Fibroblast of skin of right quadriceps (primary cell): ENCODE measurements at regions not wholly inside any gene's neighbourhood (a gene's known extent, or its start where the extent isn't known, plus 50 kb on each side); places are given as distances from the start of the nearest gene placed in this dataset.

Source experiments
- DNase-seq: peaks from one replicate; pipeline ENCODE4 v3.0.0-alpha.2; 2013

- no peak for DNase-seq
These were observed 291.4 kb downstream of the YTHDC2 start for GRCh38 chr5:113804943-113805342.

GRCh38 chr5:113806250-113806649, 292.8 kb downstream of the YTHDC2 start:
- DNase-seq: peak; percentile 74

DNA sequence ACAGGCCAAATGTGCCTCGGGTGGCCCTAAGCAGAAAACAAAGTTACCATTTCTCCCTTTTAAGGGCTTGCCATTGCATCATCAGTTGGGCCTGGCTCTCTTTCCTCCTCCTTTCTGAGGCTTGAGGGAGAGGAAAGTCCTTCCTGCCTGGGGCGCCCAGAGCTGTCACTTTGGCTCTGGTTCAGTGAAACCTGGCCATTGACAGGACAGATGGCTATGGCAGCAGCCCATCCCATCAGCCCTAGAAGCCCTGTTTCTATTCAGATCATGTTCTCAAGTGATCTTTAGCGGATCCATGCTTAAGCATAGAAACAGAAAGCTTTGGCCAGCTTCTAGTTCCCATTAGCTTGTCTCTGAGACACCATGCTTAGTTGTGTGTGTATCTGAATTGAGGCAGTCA, 293.4 kb downstream of the YTHDC2 start:
- peak; percentile 50 for DNase-seq

DNA sequence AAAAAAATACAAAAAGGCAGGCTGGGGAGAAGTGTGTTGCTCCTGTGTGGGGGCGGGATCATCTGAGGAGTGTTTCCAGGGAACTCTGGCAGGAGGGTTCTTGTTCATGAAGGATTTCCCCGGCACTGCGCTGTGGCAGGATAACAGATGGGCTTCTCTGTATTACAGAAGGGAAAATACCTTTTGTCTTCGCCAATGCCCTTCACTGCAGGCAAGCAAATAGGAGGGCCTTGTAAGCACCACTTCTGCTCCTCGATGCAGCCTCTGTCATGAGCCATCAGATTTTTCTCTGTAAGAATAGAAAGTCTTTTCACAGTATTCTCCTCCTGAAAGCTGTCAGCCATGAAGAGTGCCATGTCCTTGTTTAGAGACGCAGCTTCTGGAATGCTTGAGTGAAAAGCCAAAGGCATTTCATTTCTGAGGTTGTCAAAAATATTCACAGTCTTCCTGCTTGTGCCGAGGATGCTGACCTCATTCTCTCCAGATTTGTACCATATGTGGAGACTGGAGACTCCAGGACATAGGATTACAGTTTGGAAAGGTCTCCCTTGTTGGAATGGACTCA, 294.0 kb downstream of the YTHDC2 start:
- DNase-seq: peak; percentile 84

DNA sequence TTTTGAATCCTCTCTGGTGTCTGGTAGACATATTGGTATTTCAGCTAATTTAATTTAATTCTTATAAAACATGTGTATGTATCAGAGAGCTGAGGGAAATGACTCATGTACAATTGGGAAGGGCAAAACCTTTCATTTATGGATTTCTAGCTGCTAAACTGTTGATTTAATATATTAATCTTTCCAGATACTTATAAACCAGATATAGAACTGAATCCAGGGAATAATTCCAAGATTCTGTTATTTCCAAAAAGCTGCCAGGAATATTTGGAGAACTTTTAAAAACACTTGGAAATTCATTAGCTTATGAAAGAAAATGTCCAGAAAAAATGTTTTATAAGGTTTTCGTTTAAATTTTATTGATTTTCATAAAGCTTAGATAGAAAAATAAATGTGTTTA, 295.5 kb downstream of the YTHDC2 start:
- DNase-seq: no peak

DNA sequence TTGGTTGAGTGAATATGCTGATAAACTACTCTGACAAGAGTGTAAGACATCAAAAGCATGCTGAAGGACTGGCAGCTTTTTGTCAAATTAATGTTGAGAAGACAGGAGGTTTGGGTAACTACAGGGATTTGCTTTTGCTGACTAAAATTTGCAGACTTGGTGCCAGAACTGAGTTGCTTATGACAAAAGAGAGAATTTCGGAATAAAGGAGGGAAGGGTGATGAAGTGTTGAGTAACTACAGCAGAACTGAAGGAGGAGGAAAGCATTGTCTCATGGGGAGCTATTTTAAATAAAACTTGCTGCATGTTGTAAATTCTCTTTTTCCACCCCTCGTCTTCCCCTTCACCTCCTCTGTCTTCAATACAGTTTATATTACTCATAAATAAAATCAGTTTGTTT, 296.1 kb downstream of the YTHDC2 start:
- no peak for DNase-seq

GRCh38 chr5:113813466-113813865, 300.0 kb downstream of the YTHDC2 start:
- no peak for DNase-seq

- no peak for DNase-seq
These were observed 304.2 kb downstream of the YTHDC2 start for GRCh38 chr5:113817683-113818082.

DNA sequence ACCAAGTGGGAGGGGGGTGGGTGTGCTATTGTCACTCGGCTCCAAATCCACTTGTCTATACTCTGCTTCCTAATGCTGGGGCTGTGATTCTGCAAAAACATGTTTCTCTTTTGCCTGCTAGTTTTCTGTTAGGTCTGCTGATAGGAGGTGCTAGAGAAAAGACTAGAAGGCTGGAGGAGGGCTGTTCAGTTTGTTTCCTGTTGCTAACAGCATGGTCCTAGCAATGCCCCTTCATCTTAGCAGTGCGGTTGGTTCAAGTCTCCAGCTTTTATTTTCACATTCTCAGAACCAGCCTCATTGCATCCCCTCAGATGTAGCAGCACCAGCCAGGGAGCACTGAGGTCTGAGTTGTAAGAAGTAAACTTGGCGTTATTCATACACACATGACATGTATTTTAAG, 310.2 kb downstream of the YTHDC2 start:
- DNase-seq: no peak

DNA sequence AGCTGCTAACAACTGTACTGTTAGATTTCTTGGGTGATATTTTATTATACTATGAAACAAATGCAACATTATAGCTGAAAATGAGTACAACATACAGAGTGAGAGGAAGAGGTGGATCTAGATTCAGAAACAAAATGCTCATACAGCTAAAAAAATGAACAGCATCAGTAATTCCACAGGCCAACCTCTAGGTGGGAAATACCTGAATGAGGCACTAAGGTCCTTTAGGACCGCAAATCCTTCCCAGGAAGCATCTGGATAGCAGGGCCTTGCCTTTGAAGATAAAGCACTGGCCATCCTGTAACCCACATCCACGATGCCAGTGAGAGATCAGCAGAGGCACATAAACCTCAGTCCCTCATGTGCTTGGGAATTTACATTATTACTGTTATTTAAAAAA, 310.8 kb downstream of the YTHDC2 start:
- no peak for DNase-seq

- no peak for DNase-seq
These were observed 311.7 kb downstream of the YTHDC2 start for GRCh38 chr5:113825176-113825575.

GRCh38 chr5:113846941-113847340, 333.4 kb downstream of the YTHDC2 start:
- no peak for DNase-seq

- DNase-seq: no peak
These were observed 350.9 kb downstream of the YTHDC2 start for GRCh38 chr5:113864437-113864836.

DNA sequence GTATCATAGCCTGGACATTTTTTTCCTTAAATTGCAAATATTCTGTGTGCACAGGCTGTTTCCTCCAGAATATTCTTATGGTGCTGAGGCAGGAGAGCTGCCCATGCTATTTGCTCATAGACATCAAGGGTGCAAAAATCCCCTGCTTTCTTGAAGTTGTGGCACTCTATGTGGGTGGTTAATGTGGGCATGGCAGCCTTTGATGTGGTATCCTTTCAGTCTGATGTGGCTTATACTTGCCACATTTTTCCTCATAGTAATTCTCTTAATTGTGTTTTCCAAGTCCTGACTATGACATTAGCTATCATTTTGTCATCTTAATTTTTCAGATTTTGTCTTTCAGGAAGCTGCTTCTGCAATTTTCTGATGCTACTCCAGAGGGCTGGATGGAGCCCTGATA, 353.3 kb downstream of the YTHDC2 start:
- no peak for DNase-seq

GRCh38 chr5:113869611-113870010, 356.1 kb downstream of the YTHDC2 start:
- DNase-seq: no peak

GRCh38 chr5:113871972-113872371, 358.5 kb downstream of the YTHDC2 start:
- no peak for DNase-seq

GRCh38 chr5:113875096-113875495, 361.6 kb downstream of the YTHDC2 start:
- no peak for DNase-seq

- DNase-seq: no peak
These were observed 378.0 kb downstream of the YTHDC2 start for GRCh38 chr5:113891491-113891890.

DNA sequence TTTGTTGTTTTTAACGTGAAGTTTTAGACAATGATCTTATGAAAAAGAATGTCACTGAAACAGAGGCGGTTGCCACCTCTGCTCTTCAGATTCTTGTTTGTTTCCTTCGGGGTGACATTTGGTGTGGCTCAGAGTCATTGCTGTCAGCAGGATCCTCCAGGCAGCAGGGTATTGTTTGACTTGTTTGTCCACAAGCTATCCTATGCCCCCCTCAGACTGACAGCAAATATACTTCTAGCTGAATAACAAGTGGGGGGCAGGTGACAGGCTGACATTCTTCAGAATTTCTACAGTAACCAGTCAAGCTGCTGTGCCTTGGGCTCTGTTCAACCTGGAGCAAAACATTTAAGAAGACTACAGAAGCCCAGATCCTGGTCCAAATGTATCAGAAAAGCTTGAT, 383.3 kb downstream of the YTHDC2 start:
- no peak for DNase-seq

- DNase-seq: no peak
These were observed 384.3 kb downstream of the YTHDC2 start for GRCh38 chr5:113897748-113898147.

- DNase-seq: no peak
These were observed 386.6 kb downstream of the YTHDC2 start for GRCh38 chr5:113900141-113900540.

GRCh38 chr5:113900816-113901215, 387.3 kb downstream of the YTHDC2 start:
- DNase-seq: no peak

GRCh38 chr5:113901718-113902117, 388.2 kb downstream of the YTHDC2 start:
- no peak for DNase-seq

GRCh38 chr5:113902917-113903660, 389.6 kb downstream of the YTHDC2 start:
- DNase-seq: no peak

DNA sequence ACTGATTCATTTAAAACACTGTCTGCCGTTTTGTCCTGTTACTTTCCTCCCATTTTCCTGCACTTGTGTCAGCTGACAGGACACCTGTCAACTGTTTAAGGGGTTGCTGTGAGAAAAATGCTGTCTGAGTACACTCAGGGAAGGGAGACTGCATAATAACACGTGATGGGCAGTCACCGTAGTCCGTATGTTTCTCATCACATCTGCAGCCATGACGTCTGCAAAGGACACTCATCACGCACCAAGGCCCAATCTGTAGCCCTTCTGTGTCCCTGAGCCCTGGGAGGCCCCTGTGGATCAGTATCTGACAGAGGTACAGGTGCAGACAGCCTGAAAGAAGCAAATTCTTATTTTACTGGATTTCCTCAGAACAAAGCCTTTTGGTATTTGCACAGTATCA, 396.3 kb downstream of the YTHDC2 start:
- no peak for DNase-seq
